ENCODE measurements at regions not wholly inside any gene's neighbourhood (a gene's known extent, or its start where the extent isn't known, plus 50 kb on each side); places are given as distances from the start of the nearest gene placed in this dataset.

DNA sequence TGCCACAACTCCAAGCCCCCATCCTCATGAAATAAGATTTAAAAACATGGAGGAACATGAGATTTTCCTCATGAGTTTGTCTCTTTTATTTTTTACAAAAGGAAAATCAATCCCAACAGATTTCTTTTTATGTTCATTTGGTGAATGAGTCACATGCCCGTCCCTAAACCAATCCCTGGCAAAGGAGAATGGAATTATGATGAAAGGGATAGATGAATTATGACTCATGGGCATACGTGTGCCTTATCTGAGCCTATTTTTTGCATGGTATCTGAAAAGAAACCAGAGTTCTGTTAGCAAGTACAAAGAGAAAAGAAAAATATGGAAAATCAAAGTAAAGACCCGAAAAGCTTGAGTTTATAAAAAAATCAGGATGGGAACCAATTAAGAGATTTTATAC, 267.5 kb upstream of the TMEM161B start:
- TF ChIP-seq EZH2phosphoT487 (IDR thresholded peaks at IDR 0.05; ENCODE audit: insufficient read depth, low read depth), result no peak
- no peak for TF ChIP-seq EZH2 (IDR thresholded peaks at IDR 0.05; ENCODE audit: insufficient read depth, poor library complexity, severe bottlenecking)
